Neural progenitor cell (in vitro differentiated cells): ENCODE measurements at regions not wholly inside any gene's neighbourhood (a gene's known extent, or its start where the extent isn't known, plus 50 kb on each side); places are given as distances from the start of the nearest gene placed in this dataset.

Source experiments
- EZH2 ChIP-seq: fragments of 200-600 bp; sonication (generic); IDR thresholded peaks from 2 replicates; pipeline ENCODE4 v1.6.1; 2017; ENCODE audit warnings: antibody characterized with exemption, mild to moderate bottlenecking, moderate library complexity
- TF ChIP-seq, protein P1 (sequence below): fragments of 200-600 bp; sonication (generic); IDR thresholded peaks from 2 replicates; pipeline ENCODE4 v1.5.1; 2017; ENCODE audit warnings: antibody characterized with exemption, mild to moderate bottlenecking

GRCh38 chr6:135703007-135703406 is 148.5 kb upstream of the PDE7B start:
- no peak for TF ChIP-seq EZH2
- TF ChIP-seq, protein P1, sequence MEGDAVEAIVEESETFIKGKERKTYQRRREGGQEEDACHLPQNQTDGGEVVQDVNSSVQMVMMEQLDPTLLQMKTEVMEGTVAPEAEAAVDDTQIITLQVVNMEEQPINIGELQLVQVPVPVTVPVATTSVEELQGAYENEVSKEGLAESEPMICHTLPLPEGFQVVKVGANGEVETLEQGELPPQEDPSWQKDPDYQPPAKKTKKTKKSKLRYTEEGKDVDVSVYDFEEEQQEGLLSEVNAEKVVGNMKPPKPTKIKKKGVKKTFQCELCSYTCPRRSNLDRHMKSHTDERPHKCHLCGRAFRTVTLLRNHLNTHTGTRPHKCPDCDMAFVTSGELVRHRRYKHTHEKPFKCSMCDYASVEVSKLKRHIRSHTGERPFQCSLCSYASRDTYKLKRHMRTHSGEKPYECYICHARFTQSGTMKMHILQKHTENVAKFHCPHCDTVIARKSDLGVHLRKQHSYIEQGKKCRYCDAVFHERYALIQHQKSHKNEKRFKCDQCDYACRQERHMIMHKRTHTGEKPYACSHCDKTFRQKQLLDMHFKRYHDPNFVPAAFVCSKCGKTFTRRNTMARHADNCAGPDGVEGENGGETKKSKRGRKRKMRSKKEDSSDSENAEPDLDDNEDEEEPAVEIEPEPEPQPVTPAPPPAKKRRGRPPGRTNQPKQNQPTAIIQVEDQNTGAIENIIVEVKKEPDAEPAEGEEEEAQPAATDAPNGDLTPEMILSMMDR = no peak
